ENCODE measurements at regions not wholly inside any gene's neighbourhood (a gene's known extent, or its start where the extent isn't known, plus 50 kb on each side); places are given as distances from the start of the nearest gene placed in this dataset.

DNA sequence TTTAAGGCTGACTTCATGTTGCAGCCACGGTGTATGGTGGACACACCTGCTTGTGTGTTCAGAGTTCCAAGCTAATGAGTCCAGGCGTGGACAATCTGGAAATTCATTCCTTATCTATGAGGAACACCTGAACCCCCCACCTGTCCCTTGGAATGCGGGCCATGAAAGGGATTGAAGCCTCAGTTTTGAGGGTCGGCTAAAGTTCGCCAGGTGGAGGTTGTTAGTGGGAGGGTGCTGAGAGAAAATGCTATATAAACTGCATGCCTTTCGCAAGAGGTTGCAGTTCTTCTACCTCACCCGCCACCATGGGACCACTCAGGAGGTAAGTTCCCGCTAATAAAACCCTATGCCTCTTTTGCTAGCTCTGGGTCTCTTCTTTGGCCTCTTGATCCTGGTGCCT lies 348.0 kb downstream of the BCL11B start:
- no peak for TF ChIP-seq POLR2A (IDR thresholded peaks at IDR 0.05; ENCODE audit: extremely low read depth, insufficient read length)
- TF ChIP-seq, protein P1, sequence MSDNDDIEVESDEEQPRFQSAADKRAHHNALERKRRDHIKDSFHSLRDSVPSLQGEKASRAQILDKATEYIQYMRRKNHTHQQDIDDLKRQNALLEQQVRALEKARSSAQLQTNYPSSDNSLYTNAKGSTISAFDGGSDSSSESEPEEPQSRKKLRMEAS (IDR thresholded peaks at IDR 0.05; ENCODE audit: low read depth, low read length), result no peak
- TF ChIP-seq, protein P2, sequence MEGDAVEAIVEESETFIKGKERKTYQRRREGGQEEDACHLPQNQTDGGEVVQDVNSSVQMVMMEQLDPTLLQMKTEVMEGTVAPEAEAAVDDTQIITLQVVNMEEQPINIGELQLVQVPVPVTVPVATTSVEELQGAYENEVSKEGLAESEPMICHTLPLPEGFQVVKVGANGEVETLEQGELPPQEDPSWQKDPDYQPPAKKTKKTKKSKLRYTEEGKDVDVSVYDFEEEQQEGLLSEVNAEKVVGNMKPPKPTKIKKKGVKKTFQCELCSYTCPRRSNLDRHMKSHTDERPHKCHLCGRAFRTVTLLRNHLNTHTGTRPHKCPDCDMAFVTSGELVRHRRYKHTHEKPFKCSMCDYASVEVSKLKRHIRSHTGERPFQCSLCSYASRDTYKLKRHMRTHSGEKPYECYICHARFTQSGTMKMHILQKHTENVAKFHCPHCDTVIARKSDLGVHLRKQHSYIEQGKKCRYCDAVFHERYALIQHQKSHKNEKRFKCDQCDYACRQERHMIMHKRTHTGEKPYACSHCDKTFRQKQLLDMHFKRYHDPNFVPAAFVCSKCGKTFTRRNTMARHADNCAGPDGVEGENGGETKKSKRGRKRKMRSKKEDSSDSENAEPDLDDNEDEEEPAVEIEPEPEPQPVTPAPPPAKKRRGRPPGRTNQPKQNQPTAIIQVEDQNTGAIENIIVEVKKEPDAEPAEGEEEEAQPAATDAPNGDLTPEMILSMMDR (IDR thresholded peaks at IDR 0.05; ENCODE audit: low read depth, low read length), result no peak
- TF ChIP-seq MYC (IDR thresholded peaks at IDR 0.05; ENCODE audit: low read depth, low read length), result no peak

Data from NB4 (cell line).